Peyer's patch (tissue), 4 donors: ENCODE measurements at regions not wholly inside any gene's neighbourhood (a gene's known extent, or its start where the extent isn't known, plus 50 kb on each side); places are given as distances from the start of the nearest gene placed in this dataset.

Experiments
- DNase-seq, 3 donors: peaks; one replicate each; pipeline ENCODE4 v3.0.0-alpha.2; 2017 to 2019
- H3K27ac ChIP-seq, 4 donors: fragments of 200-600 bp; sonication (generic); one replicate each; pipeline ENCODE4 v1.5.1; 2016 to 2019
- H3K27me3 ChIP-seq, 2 donors: fragments of 200-600 bp; sonication (generic); one replicate each; pipeline ENCODE4 v1.5.1; 2019
- H3K36me3 ChIP-seq, 3 donors: fragments of 200-600 bp; sonication (generic); one replicate each; pipeline ENCODE4 v1.5.1; 2016 to 2019
- H3K4me1 ChIP-seq, 4 donors: fragments of 200-600 bp; sonication (generic); one replicate each; pipeline ENCODE4 v1.5.1; 2016 to 2019
- H3K4me3 ChIP-seq, 4 donors: fragments of 200-600 bp; sonication (generic); 1 replicate in 3 of 4; 2 replicates in 1 of 4; pipeline ENCODE4 v1.5.1; 2016 to 2019; ENCODE audit warnings: mild to moderate bottlenecking in 1 of 4
- H3K9me3 ChIP-seq, 4 donors: fragments of 200-600 bp; sonication (generic); one replicate each; pipeline ENCODE4 v1.5.1; 2016 to 2019; ENCODE audit warnings: mild to moderate bottlenecking in 1 of 4
- CTCF ChIP-seq, 6 experiments: fragments of 450-650 bp in 4 of 6; fragments of 200-600 bp in 2 of 6; sonication (generic) in 1 of 6; IDR thresholded peaks; one replicate each; pipeline ENCODE4 v1.5.1; 2017 to 2019; ENCODE audit warnings: antibody characterized with exemption in 6 of 6, mild to moderate bottlenecking in 3 of 6, moderate library complexity in 1 of 6
- POLR2A ChIP-seq, 2 donors: fragments of 450-650 bp; IDR thresholded peaks; one replicate each; pipeline ENCODE4 v1.5.1; 2017; ENCODE audit warnings: antibody characterized with exemption in 2 of 2, mild to moderate bottlenecking in 2 of 2, moderate library complexity in 2 of 2

- no peak for DNase-seq
These were observed 73.3 kb downstream of the TMEM18 start for GRCh38 chr2:603869-604268.

GRCh38 chr2:603427-603826 is 73.8 kb downstream of the TMEM18 start:
- TF ChIP-seq CTCF (IDR thresholded peaks at IDR 0.05) (no peak), POLR2A (IDR thresholded peaks at IDR 0.05) (no peak)
- Histone ChIP-seq H3K27ac (no peak overlapping the region), H3K36me3 (no peaks in the 10 kb centered on the region), H3K27me3 (no peaks in the 10 kb centered on the region), H3K9me3 (no peaks in the 10 kb centered on the region), H3K4me1 (no peaks in the 10 kb centered on the region), H3K4me3 (no peak overlapping the region)
- DNase-seq, result no peak

More at GRCh38 chr2:603869-604268, 73.3 kb downstream of the TMEM18 start:
- no peaks in the 10 kb centered on the region for H3K27me3 ChIP-seq
- no peak for TF ChIP-seq CTCF (IDR thresholded peaks at IDR 0.05)
- no peak for TF ChIP-seq POLR2A (IDR thresholded peaks at IDR 0.05)
- no peaks in the 10 kb centered on the region for H3K4me1 ChIP-seq
- no peaks in the 10 kb centered on the region for H3K9me3 ChIP-seq
- no peak overlapping the region for H3K4me3 ChIP-seq
- H3K36me3 ChIP-seq, result no peaks in the 10 kb centered on the region
- H3K27ac ChIP-seq, result no peak overlapping the region

GRCh38 chr2:602571-603359 is 74.4 kb downstream of the TMEM18 start:
- Histone ChIP-seq H3K36me3 (no peaks in the 10 kb centered on the region), H3K27me3 (no peaks in the 10 kb centered on the region), H3K27ac (no peak overlapping the region), H3K9me3 (no peaks in the 10 kb centered on the region), H3K4me1 (no peaks in the 10 kb centered on the region), H3K4me3 (no peak overlapping the region)
- TF ChIP-seq POLR2A (IDR thresholded peaks at IDR 0.05), result no peak
- TF ChIP-seq CTCF (IDR thresholded peaks at IDR 0.05), result no peak
- DNase-seq, result no peak

- no peaks in the 10 kb centered on the region for H3K4me1 ChIP-seq
- DNase-seq, result no peak
- no peak overlapping the region for H3K4me3 ChIP-seq
- no peaks in the 10 kb centered on the region for H3K9me3 ChIP-seq
- H3K27ac ChIP-seq, result no peak overlapping the region
- no peaks in the 10 kb centered on the region for H3K36me3 ChIP-seq
- TF ChIP-seq CTCF (IDR thresholded peaks at IDR 0.05) (no peak), POLR2A (IDR thresholded peaks at IDR 0.05) (no peak)
- no peaks in the 10 kb centered on the region for H3K27me3 ChIP-seq
These were observed 75.3 kb downstream of the TMEM18 start for GRCh38 chr2:601806-602455.

GRCh38 chr2:601387-601698 is 75.9 kb downstream of the TMEM18 start:
- no peak overlapping the region for H3K4me3 ChIP-seq
- no peaks in the 10 kb centered on the region for H3K9me3 ChIP-seq
- no peaks in the 10 kb centered on the region for H3K4me1 ChIP-seq
- no peak for TF ChIP-seq CTCF (IDR thresholded peaks at IDR 0.05)
- TF ChIP-seq POLR2A (IDR thresholded peaks at IDR 0.05), result no peak
- no peaks in the 10 kb centered on the region for H3K27me3 ChIP-seq
- H3K27ac ChIP-seq, result no peak overlapping the region
- H3K36me3 ChIP-seq, result no peaks in the 10 kb centered on the region
- DNase-seq, result no peak
